C4-2B (cell line): ENCODE measurements at regions not wholly inside any gene's neighbourhood (a gene's known extent, or its start where the extent isn't known, plus 50 kb on each side); places are given as distances from the start of the nearest gene placed in this dataset.

Experiments
- H3K27ac ChIP-seq: fragments of 450-650 bp; 2 replicates; pipeline ENCODE4 v1.5.1; 2017
- ZFX ChIP-seq: fragments of 450-650 bp; IDR thresholded peaks from 2 replicates; pipeline ENCODE4 v1.6.1; 2017
- TF ChIP-seq, protein P1 (sequence below): fragments of 450-650 bp; conservative IDR thresholded peaks from 2 replicates; pipeline ENCODE4 v1.5.1; 2017; ENCODE audit warnings: mild to moderate bottlenecking

DNA sequence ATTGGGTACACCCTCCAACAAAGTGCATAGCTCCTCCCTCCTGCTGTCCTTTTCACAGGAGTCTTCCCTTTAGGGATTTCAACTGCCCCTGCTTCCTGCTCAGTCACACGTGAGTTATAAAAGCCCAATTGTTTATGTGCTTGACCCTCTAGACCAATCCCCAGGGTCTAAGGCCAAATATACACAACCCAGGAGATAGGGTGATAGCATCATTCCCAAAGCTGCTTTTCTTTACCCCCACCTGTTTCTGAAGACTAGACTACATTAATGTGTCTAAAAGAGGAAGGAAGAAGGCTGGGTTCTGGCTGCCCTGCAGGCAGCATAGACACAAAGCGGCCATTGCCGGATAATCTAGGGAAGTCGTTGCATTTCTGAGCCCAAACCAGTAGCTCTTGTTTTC lies 526.7 kb upstream of the FRG1 start:
- no peak overlapping the region for H3K27ac ChIP-seq
- no peak for TF ChIP-seq ZFX
- TF ChIP-seq, protein P1, sequence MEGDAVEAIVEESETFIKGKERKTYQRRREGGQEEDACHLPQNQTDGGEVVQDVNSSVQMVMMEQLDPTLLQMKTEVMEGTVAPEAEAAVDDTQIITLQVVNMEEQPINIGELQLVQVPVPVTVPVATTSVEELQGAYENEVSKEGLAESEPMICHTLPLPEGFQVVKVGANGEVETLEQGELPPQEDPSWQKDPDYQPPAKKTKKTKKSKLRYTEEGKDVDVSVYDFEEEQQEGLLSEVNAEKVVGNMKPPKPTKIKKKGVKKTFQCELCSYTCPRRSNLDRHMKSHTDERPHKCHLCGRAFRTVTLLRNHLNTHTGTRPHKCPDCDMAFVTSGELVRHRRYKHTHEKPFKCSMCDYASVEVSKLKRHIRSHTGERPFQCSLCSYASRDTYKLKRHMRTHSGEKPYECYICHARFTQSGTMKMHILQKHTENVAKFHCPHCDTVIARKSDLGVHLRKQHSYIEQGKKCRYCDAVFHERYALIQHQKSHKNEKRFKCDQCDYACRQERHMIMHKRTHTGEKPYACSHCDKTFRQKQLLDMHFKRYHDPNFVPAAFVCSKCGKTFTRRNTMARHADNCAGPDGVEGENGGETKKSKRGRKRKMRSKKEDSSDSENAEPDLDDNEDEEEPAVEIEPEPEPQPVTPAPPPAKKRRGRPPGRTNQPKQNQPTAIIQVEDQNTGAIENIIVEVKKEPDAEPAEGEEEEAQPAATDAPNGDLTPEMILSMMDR = no peak

DNA sequence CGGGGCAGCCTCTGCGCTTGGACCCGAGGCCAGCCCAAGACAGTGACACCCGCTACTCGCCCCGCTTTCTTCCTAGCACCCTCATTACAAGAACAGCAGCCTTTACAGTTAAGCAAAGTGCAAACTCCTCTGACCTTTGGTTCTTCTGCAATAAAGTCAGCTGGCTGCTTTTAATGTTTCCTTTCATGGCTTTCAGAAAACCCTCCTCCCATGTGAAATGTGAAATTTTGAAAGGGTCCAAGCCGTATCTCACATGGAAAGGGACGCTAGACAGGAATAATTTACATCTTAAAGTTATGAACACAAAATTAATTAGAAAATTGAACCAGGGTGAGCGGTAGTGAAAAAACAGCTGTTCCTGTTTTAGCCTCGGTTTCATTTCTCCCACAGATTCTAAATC lies 520.1 kb upstream of the FRG1 start:
- no peak overlapping the region for H3K27ac ChIP-seq
- TF ChIP-seq ZFX = no peak
- TF ChIP-seq, protein P1 = no peak

DNA sequence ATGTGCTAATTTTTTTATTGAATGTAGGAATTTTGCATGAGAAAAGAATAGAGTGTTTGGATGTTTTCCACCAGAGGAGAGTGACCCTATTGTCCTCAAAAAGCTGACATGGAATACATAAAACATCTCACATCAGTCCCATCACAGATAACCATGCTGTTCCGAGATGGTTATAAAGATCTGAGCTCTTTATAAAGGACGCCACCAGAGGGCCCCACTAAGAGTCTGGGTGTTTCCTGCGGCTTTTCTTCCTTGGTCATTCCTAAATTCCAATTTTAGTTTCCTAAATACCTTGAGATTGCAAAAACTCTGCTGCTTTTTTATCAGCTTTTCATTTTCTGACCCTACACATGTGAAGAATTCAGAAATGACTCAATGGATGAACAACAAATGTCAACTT lies 504.5 kb upstream of the FRG1 start:
- TF ChIP-seq, protein P1 = peak; percentile 65
- TF ChIP-seq ZFX = no peak

DNA sequence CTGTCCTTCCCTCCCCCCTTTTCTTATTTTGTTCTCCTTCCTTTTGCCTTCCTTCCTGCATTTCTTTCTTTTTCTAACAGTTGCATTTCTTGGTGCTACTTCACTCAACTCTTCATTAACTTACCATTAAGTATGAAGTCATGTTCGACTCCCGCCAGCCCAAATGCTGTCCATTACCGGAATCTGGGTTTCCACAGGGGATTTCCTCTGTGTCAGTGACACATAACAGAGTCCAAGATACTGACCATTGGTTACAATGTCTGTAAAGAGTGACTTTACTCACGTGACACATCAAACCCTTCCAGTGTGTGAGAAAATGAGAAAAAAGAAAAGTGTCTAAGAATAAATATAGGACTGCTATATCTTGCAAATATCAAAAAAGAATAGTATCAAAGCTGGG lies 500.0 kb upstream of the FRG1 start:
- H3K27ac ChIP-seq = no peak overlapping the region
- TF ChIP-seq ZFX = no peak
- TF ChIP-seq, protein P1 = no peak

More for the DNA sequence above, 504.5 kb upstream of the FRG1 start:
- no peak overlapping the region for H3K27ac ChIP-seq

DNA sequence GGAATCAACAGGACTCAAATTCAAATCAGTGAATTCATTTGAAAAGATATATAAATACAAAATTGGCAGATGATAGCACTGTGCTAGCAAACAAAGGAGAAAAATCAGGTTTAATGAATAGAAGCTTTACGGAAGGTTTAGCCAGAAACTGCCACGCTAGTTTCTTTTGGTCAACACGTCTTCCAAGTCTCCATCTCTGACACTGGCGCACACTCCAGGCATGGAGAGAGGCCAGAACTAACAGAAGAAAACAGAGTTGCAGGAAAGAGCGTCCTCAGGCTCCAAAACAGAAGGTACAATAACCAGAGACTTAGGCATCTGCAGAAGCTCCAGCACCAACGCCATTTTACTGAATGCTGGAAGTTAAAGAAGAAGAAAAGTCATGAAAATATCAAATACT lies 497.3 kb upstream of the FRG1 start:
- TF ChIP-seq ZFX = no peak
- TF ChIP-seq, protein P1 = no peak

DNA sequence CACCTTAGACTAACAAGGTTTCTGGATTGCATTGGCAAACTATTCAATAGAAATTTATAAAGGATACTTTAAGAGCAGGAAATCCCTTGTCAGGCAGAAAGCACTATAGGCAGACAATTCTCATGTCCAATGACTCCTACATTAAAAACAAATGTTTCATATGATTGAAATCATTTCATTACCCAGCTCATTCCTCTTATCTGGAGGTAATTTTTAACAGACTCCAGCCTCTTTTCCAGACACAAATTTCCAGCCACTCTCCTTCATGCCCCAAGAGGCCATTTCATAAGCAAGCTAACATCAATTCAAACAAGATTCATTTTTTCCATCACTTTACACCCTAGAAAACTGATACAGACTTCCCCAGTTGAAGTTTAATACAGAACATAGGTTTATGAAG lies 495.1 kb upstream of the FRG1 start:
- H3K27ac ChIP-seq = no peak overlapping the region
- no peak for TF ChIP-seq ZFX
- TF ChIP-seq, protein P1 = no peak

More for the DNA sequence above, 497.3 kb upstream of the FRG1 start:
- no peak overlapping the region for H3K27ac ChIP-seq

DNA sequence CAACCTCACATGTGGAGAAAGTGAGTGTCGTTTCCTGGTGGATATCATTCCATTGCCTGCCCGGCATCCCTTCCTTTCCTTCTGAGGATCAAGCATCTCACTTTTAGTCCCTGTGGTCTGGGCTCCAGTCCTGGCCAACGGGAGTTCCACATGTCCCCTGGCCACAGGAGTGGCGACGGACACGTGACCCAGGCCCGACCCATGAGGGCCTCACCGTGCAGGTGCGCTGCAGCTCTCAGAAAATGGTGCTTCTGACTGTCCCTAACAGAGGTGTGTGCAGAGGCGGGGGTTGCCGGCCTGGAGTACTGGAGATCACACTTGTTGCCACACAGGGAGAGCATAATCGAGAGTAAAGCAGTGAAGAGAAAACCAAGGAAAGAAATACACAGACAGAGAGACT lies 476.9 kb upstream of the FRG1 start:
- no peak overlapping the region for H3K27ac ChIP-seq
- TF ChIP-seq, protein P1 = no peak
- no peak for TF ChIP-seq ZFX

DNA sequence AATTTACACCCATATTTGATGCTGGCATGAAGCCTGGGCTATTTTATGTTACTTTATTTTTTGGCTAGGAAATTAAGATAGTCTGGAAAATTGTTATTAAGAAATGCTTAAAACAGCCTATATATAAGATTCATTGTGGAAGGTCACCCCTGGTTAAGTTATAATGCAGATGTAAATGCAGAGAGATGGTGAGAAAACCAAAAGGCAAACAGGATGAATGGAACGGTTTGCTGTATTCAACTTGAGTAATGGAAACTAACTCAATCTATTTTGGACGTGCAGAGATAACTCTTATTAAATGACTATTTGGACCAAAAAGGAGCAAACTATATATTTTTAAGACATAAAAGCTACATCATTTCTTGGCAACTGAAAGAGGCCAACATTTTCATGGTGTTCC lies 446.3 kb upstream of the FRG1 start:
- TF ChIP-seq, protein P1 = no peak
- TF ChIP-seq ZFX = no peak
- H3K27ac ChIP-seq = no peak overlapping the region
